ENCODE measurements at regions not wholly inside any gene's neighbourhood (a gene's known extent, or its start where the extent isn't known, plus 50 kb on each side); places are given as distances from the start of the nearest gene placed in this dataset.

GRCh38 chr4:78682070-78682469 lies 94.1 kb upstream of the BMP2K start (continued):
- no peak for TF ChIP-seq SNAPC4 (CRISPR knock-in tag; IDR thresholded peaks at IDR 0.05)

GRCh38 chr4:78683352-78683751 lies 92.8 kb upstream of the BMP2K start:
- Histone ChIP-seq H3K9ac (ENCODE audit: insufficient read depth, low read depth, low read length) (no peak overlapping the region), H4K20me1 (ENCODE audit: insufficient read depth, low read length) (no peaks in the 10 kb centered on the region), H3K79me2 (ENCODE audit: insufficient read depth, low read length) (no peaks in the 10 kb centered on the region), H3K27me3 (ENCODE audit: control insufficient read depth in 1 of 2, insufficient read depth in 2 of 2, low read length in 2 of 2) (no peaks in the 10 kb centered on the region), H2AFZ (ENCODE audit: low read length) (no peak overlapping the region), H3K4me2 (ENCODE audit: low read depth, low read length) (no peak overlapping the region), H3K4me1 (ENCODE audit: insufficient read depth, low read length) (no peaks in the 10 kb centered on the region), H3K36me3 (replicated peaks in 1 of 2; ENCODE audit: control insufficient read depth in 1 of 2, insufficient read depth in 2 of 2, low read length in 2 of 2) (no peaks in the 10 kb centered on the region), H3K4me3 (replicated peaks in 1 of 3; ENCODE audit: insufficient read depth in 1 of 3, low read depth in 2 of 3, low read length in 3 of 3) (no peak overlapping the region), H3K27ac (ENCODE audit: extremely low read length, insufficient read depth, low read length) (no peak overlapping the region), H3K9me3 (ENCODE audit: low read length) (no peaks in the 10 kb centered on the region)
- BruUV-seq (replicated peaks): no TSS peak
- ChIA-PET CTCF (ENCODE audit: low intra/inter-chr PET ratio, low total read pairs) (no interaction called here), POLR2A (no interaction called here)
- intact Hi-C loops (cut with micrococcal nuclease; ENCODE audit: unreplicated experiment) (no loop called here), in situ Hi-C loops (cut with HindIII; ENCODE audit: extremely low pct_ligation_motif_present, low pct_unique_long_range_greater_than_20kb) (no loop called here)
- ATAC-seq (no peak), DNase-seq (ENCODE audit: low spot score) (no peak), FAIRE-seq (no peak)
- TF ChIP-seq ZNF646 (CRISPR knock-in tag; IDR thresholded peaks at IDR 0.05) (no peak), SIN3A (IDR thresholded peaks at IDR 0.05; ENCODE audit: borderline replicate concordance, low read depth, low read length) (no peak), SMAD9 (CRISPR knock-in tag; IDR thresholded peaks at IDR 0.05) (no peak), TOE1 (CRISPR knock-in tag; IDR thresholded peaks at IDR 0.05) (no peak), YEATS4 (CRISPR knock-in tag; IDR thresholded peaks at IDR 0.05; ENCODE audit: borderline replicate concordance) (no peak), ZFP36L1 (CRISPR knock-in tag; IDR thresholded peaks at IDR 0.05) (no peak), RXRA (CRISPR knock-in tag; IDR thresholded peaks at IDR 0.05) (no peak), KDM2A (CRISPR knock-in tag; IDR thresholded peaks at IDR 0.05; ENCODE audit: borderline replicate concordance, low read depth) (no peak), SALL1 (CRISPR knock-in tag; IDR thresholded peaks at IDR 0.05) (no peak), LCORL (IDR thresholded peaks at IDR 0.05) (no peak), LCORL (CRISPR knock-in tag; IDR thresholded peaks at IDR 0.05) (no peak), RCOR2 (CRISPR knock-in tag; IDR thresholded peaks at IDR 0.05) (no peak), MTF1 (CRISPR knock-in tag; IDR thresholded peaks at IDR 0.05) (no peak)

All from HepG2 (cell line).